Peyer's patch (tissue), 4 donors: ENCODE measurements at regions not wholly inside any gene's neighbourhood (a gene's known extent, or its start where the extent isn't known, plus 50 kb on each side); places are given as distances from the start of the nearest gene placed in this dataset.

Source experiments
- CTCF ChIP-seq, 6 experiments: fragments of 450-650 bp in 4 of 6; fragments of 200-600 bp in 2 of 6; sonication (generic) in 1 of 6; IDR thresholded peaks; one replicate each; pipeline ENCODE4 v1.5.1; 2017 to 2019; ENCODE audit warnings: antibody characterized with exemption in 6 of 6, mild to moderate bottlenecking in 3 of 6, moderate library complexity in 1 of 6
- POLR2A ChIP-seq, 2 donors: fragments of 450-650 bp; IDR thresholded peaks; one replicate each; pipeline ENCODE4 v1.5.1; 2017; ENCODE audit warnings: antibody characterized with exemption in 2 of 2, mild to moderate bottlenecking in 2 of 2, moderate library complexity in 2 of 2

DNA sequence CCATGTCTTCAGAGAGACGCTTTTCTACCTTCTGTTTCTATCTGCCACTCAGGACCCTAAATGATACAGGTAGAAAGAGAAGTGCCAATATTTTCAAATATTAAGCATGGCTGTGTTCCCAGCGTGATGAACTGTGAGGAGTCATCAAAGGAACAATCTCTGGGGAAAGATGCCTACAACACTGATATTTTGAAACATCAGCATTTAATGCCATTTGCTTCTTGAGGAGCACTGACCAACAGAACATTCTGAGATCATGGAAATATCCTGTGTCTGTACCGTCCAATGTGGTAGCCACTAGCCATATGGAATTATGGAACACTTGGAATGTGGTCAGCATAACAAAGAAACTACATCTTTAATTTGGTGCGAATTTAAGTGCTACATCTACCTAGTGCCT, 117.9 kb upstream of the COL6A5 start:
- no peak for TF ChIP-seq POLR2A (IDR thresholded peaks at IDR 0.05)
- TF ChIP-seq CTCF (IDR thresholded peaks at IDR 0.05), result no peak
